Prostate gland (tissue), 2 donors: ENCODE measurements at regions not wholly inside any gene's neighbourhood (a gene's known extent, or its start where the extent isn't known, plus 50 kb on each side); places are given as distances from the start of the nearest gene placed in this dataset.

Experiments
- CTCF ChIP-seq, 4 experiments: fragments of 200-600 bp in 2 of 4; fragments of 450-650 bp in 2 of 4; sonication (generic) in 2 of 4; IDR thresholded peaks; 1 replicate in 3 of 4; 2 replicates in 1 of 4; pipeline ENCODE4 v1.5.1; 2016 to 2019; ENCODE audit warnings: antibody characterized with exemption in 4 of 4, mild to moderate bottlenecking in 2 of 4, moderate library complexity in 2 of 4
- POLR2A ChIP-seq: fragments of 450-650 bp; IDR thresholded peaks from one replicate; pipeline ENCODE4 v1.6.1; 2016; ENCODE audit warnings: antibody characterized with exemption, mild to moderate bottlenecking
- POLR2AphosphoS5 ChIP-seq: sonication (generic); formaldehyde crosslinking; IDR thresholded peaks from one replicate; pipeline ENCODE4 v1.6.1; 2017; ENCODE audit warnings: antibody characterized with exemption

- TF ChIP-seq CTCF (IDR thresholded peaks at IDR 0.05) (no peak), POLR2AphosphoS5 (no peak), POLR2A (no peak)
Observed at GRCh38 chr2:13858626-13859025, 773.9 kb upstream of the LRATD1 start.
